ENCODE measurements at regions not wholly inside any gene's neighbourhood (a gene's known extent, or its start where the extent isn't known, plus 50 kb on each side); places are given as distances from the start of the nearest gene placed in this dataset.
"Not testable (repeated sequence)": the region's sequence is repeated elsewhere in the genome, so short reads cannot be mapped to it uniquely, and the experiment has no call there.

DNA sequence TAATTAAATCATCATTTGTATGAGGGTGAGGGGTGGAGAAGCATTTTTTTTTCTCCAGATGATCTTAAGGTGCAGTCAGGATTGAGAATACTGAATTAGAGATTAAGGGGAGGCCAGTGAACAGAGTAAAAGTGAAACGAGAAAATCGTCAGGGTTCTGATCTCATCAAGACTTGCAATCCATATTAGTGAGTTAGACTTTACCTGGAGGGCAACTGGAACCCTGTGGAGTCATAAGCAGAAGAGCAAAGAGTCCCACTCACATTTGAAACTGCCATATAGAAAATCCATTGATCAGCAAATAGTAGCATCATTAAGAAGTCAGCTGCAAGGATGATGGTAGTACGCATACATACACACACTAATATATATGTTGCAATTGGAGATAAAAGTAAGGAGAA is 466.2 kb upstream of the PAPPA start:
- TF ChIP-seq CTCF (IDR thresholded peaks at IDR 0.05), result no peak
- TF ChIP-seq ZFX (IDR thresholded peaks at IDR 0.05; ENCODE audit: borderline replicate concordance), result no peak
- H3K27ac ChIP-seq, result no peak overlapping the region

- H3K27ac ChIP-seq, result no peak overlapping the region
- TF ChIP-seq CTCF (IDR thresholded peaks at IDR 0.05), result no peak
- TF ChIP-seq ZFX (IDR thresholded peaks at IDR 0.05; ENCODE audit: borderline replicate concordance), result no peak
These were observed 464.3 kb upstream of the PAPPA start for GRCh38 chr9:115689331-115689730.

DNA sequence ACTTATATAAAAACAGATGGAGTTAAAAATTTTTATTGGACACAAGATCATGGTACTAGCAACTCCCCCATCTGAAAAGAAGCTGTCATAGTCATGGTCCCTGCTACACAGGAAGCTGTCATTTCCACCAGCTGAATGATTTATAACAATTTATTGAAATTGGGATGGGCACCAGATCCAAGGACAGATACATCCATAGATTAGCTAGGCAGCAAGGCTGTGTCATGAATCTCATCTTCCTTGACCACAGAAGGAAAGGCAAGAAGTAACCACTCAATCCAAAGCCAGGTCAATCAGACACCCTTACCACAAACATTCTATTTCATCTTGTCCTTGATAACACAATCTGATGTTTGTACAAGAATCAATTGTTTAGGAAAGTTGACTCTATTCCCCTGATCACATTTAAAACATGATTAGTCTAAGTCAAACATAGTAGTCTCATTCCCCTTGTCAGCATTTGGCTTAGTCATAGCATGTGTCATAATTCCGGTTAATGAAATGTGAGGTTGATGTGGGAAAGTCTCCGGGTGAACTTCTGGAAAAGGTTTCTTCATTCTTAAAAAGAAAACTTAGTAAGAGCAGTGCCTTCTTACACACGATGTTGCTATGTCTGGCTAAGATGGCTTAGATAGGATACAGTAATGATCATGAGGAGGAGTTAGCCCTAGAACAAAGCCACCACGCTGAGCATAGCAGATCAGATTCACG is 462.6 kb upstream of the PAPPA start:
- no peak for TF ChIP-seq ZFX (IDR thresholded peaks at IDR 0.05; ENCODE audit: borderline replicate concordance)
- no peak for TF ChIP-seq CTCF (IDR thresholded peaks at IDR 0.05)
- no peak overlapping the region for H3K27ac ChIP-seq

DNA sequence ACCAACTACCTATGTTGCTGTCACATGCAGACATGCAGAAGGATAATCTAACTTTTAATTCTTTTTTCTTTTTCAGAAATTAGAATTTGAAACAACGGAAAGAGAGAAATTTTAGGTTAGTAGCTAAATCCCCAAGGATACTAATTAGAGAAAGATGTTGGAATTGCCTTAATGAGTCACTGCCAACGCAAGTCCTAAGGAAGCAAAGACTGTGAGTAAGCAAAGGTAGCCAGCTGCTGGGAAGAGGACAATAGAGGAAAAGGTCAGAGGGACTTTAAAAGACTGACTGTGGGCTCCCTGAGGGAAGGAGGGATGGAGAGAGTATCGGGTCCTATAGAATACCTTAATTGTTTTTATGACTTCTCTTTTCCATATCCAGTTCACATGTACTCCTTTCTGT is 461.9 kb upstream of the PAPPA start:
- no peak overlapping the region for H3K27ac ChIP-seq
- TF ChIP-seq CTCF (IDR thresholded peaks at IDR 0.05), result no peak
- no peak for TF ChIP-seq ZFX (IDR thresholded peaks at IDR 0.05; ENCODE audit: borderline replicate concordance)

- not testable (repeated sequence) for H3K27ac ChIP-seq
These were observed 460.7 kb upstream of the PAPPA start for GRCh38 chr9:115692868-115693267.

DNA sequence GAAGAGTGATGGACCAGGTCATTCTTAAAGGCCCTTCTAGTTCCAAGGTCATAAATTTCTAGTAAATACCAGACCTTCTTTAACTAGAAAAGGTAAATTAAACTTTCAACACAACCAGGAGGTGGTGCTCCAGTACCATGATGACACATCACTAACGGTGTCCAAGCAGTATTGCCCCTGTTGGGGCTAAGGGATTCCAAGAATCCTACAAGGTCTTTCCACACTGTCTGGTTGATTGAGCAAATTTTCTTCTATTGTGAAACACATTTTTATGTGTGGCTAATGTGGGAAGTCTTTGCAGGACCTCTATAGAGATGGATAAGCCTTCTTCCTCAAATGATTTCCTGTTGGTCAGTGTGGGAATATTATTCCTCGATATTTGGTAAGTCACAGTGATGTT is 459.6 kb upstream of the PAPPA start:
- H3K27ac ChIP-seq, result no peak overlapping the region
- no peak for TF ChIP-seq ZFX (IDR thresholded peaks at IDR 0.05; ENCODE audit: borderline replicate concordance)
- peak; percentile 36 for TF ChIP-seq CTCF (IDR thresholded peaks at IDR 0.05)

- TF ChIP-seq ZFX (IDR thresholded peaks at IDR 0.05; ENCODE audit: borderline replicate concordance), result no peak
- TF ChIP-seq CTCF (IDR thresholded peaks at IDR 0.05), result no peak
- no peak overlapping the region for H3K27ac ChIP-seq
These were observed 458.6 kb upstream of the PAPPA start for GRCh38 chr9:115694991-115695390.

DNA sequence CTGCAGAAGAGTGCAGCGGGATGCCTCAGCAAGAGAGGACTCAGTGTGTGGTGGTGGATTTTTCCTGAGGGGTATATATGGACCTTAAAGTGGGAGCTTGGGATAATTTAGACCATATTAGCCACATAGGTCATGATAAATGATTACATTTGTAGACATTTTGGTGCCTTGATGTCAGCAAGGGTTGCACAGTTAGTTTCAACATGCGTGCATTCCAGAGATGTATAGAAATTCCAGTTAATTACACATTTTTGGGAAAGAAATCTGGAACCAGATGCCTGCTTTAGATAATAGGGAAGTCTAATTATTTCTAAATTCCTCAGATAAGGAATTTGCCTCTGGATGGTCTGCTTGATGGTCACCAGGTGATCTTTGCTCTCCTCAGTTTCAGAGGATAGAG is 440.6 kb upstream of the PAPPA start:
- TF ChIP-seq ZFX (IDR thresholded peaks at IDR 0.05; ENCODE audit: borderline replicate concordance), result no peak
- TF ChIP-seq CTCF (IDR thresholded peaks at IDR 0.05), result no peak
- no peak overlapping the region for H3K27ac ChIP-seq

Measured in 22Rv1 (cell line).